IgD-negative memory B cell (primary cell): ENCODE measurements at regions not wholly inside any gene's neighbourhood (a gene's known extent, or its start where the extent isn't known, plus 50 kb on each side); places are given as distances from the start of the nearest gene placed in this dataset.

Experiments
- H3K27ac Mint-ChIP-seq, 3 donors: one replicate each; pipeline ENCODE4 v1.8.0; 2020 to 2022; ENCODE audit warnings: mild to moderate bottlenecking in 3 of 3, mixed read lengths in 3 of 3, moderate library complexity in 1 of 3
- H3K27me3 Mint-ChIP-seq: one replicate; pipeline ENCODE4 v1.8.0; 2021; ENCODE audit warnings: mixed read lengths
- H3K36me3 Mint-ChIP-seq: one replicate; pipeline ENCODE4 v1.8.0; 2020; ENCODE audit warnings: mild to moderate bottlenecking, mixed read lengths
- H3K4me1 Mint-ChIP-seq, 3 donors: one replicate each; pipeline ENCODE4 v1.8.0; 2020 to 2022; ENCODE audit warnings: mixed read lengths in 3 of 3, mild to moderate bottlenecking in 1 of 3
- H3K4me3 Mint-ChIP-seq, 4 donors: one replicate each; pipeline ENCODE4 v1.8.0; 2020 to 2022; ENCODE audit warnings: mild to moderate bottlenecking in 4 of 4, mixed read lengths in 4 of 4, moderate library complexity in 3 of 4
- H3K9me3 Mint-ChIP-seq, 3 donors: one replicate each; pipeline ENCODE4 v1.8.0; 2020 to 2021; ENCODE audit warnings: mixed read lengths in 3 of 3, mild to moderate bottlenecking in 1 of 3

- Mint-ChIP-seq H3K4me3 (no peak overlapping the region), H3K27ac (no peak overlapping the region), H3K36me3 (no peaks in the 10 kb centered on the region), H3K4me1 (peaks cover 0 to 2% (median 0%) of the 10 kb centered on the region in 3 donors), H3K9me3 (peaks cover 0 to 6% (median 3%) of the 10 kb centered on the region in 3 donors), H3K27me3 (no peaks in the 10 kb centered on the region)
Measured at GRCh38 chr14:29039171-29039570, 272.6 kb downstream of the FOXG1 start.

DNA sequence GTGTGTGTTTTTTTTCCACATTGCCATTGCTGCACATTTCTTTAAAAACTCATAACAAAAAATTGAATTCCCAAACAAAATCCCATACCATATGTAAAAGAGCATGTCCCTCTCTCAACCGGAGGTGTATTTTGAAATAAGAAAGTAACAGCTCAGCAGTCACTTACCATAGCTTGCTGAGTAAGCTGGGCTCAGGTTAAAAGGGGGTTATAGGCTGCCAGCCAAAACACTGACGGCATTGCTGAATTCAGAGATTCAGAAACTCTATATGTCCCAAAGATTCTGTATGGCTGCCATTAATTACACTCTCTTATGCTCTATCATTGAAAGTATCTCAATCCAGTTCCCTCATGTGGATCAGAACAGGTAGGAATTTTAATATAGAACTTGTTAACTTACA lies 276.0 kb downstream of the FOXG1 start:
- Mint-ChIP-seq H3K9me3 (peaks cover 0 to 6% (median 3%) of the 10 kb centered on the region in 3 donors), H3K27ac (no peak overlapping the region), H3K4me1 (peaks cover 0 to 2% (median 0%) of the 10 kb centered on the region in 3 donors), H3K4me3 (no peak overlapping the region), H3K36me3 (no peaks in the 10 kb centered on the region), H3K27me3 (no peaks in the 10 kb centered on the region)

GRCh38 chr14:29043737-29044136 lies 277.1 kb downstream of the FOXG1 start:
- Mint-ChIP-seq H3K36me3 (no peaks in the 10 kb centered on the region), H3K27ac (no peak overlapping the region), H3K27me3 (no peaks in the 10 kb centered on the region), H3K9me3 (peaks cover 0 to 6% (median 5%) of the 10 kb centered on the region in 3 donors), H3K4me3 (no peak overlapping the region), H3K4me1 (peaks cover 0 to 2% (median 0%) of the 10 kb centered on the region in 3 donors)

- peaks cover 0 to 5% (median 3%) of the 10 kb centered on the region in 3 donors for H3K9me3 Mint-ChIP-seq
- no peaks in the 10 kb centered on the region for H3K36me3 Mint-ChIP-seq
- no peaks in the 10 kb centered on the region for H3K27me3 Mint-ChIP-seq
- no peak overlapping the region for H3K4me3 Mint-ChIP-seq
- H3K27ac Mint-ChIP-seq = no peak overlapping the region
- H3K4me1 Mint-ChIP-seq = peaks cover 0 to 2% (median 0%) of the 10 kb centered on the region in 3 donors
Measured at GRCh38 chr14:29045237-29045636, 278.6 kb downstream of the FOXG1 start.

DNA sequence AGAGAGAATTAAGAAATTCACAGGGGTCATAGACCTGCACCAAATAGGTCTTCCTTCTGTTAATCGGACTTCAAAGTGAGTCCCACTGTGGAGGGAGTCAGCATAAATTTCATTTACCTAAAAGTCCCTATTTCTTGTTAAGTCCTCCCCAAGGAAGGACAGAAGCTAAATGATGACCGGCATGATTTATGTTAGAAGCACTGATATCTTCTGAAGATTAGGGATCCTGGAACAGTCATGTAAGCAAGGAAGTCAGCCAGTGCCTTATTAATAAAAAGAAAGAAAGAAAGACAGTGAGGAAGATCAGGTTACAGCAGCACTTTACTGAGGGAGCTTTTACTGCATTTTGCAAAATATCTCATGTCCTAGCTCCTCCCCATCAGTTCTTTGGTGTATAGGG lies 287.5 kb downstream of the FOXG1 start:
- Mint-ChIP-seq H3K4me1 (no peaks in the 10 kb centered on the region), H3K9me3 (peaks cover 0 to 3% (median 1%) of the 10 kb centered on the region in 3 donors), H3K27ac (no peak overlapping the region), H3K4me3 (no peak overlapping the region), H3K36me3 (no peaks in the 10 kb centered on the region), H3K27me3 (no peaks in the 10 kb centered on the region)

DNA sequence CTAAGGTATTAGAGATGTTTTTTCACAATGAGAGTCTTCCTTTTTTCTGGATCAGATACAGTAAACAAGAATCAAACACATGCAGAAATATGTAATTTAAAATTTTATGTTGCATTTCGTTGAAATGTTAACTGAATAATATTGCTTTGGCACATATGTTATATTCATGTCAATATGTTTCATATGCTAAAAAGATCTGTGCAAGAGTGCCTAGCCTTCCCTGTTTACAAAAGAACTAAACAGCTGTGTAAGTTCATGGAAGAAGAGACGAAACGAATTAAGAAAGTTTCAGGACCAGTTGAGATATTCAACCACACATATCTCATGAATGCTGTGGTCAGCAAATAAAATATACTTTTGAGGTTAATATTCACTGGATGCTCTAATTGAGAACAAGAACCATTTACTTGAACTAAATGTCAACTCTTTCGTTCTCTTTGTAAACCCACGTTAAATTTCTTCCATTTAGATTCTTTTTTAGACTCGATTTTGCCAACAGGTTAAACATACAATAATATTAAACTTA lies 289.5 kb downstream of the FOXG1 start:
- Mint-ChIP-seq H3K27ac (no peak overlapping the region), H3K9me3 (peaks cover 0 to 4% (median 1%) of the 10 kb centered on the region in 3 donors), H3K27me3 (no peaks in the 10 kb centered on the region), H3K36me3 (peaks cover 1% of the 10 kb centered on the region), H3K4me3 (no peak overlapping the region), H3K4me1 (no peaks in the 10 kb centered on the region)

- Mint-ChIP-seq H3K4me1 (no peaks in the 10 kb centered on the region), H3K27me3 (no peaks in the 10 kb centered on the region), H3K36me3 (peaks cover 1% of the 10 kb centered on the region), H3K27ac (no peak overlapping the region), H3K4me3 (no peak overlapping the region), H3K9me3 (peaks cover 2 to 14% (median 6%) of the 10 kb centered on the region in 3 donors)
Measured at GRCh38 chr14:29061702-29062101, 295.1 kb downstream of the FOXG1 start.

- no peaks in the 10 kb centered on the region for H3K4me1 Mint-ChIP-seq
- no peaks in the 10 kb centered on the region for H3K27me3 Mint-ChIP-seq
- H3K4me3 Mint-ChIP-seq = no peak overlapping the region
- H3K27ac Mint-ChIP-seq = no peak overlapping the region
- peaks cover 1% of the 10 kb centered on the region for H3K36me3 Mint-ChIP-seq
- H3K9me3 Mint-ChIP-seq = peaks cover 2 to 14% (median 6%) of the 10 kb centered on the region in 3 donors
Measured at GRCh38 chr14:29062466-29062865, 295.9 kb downstream of the FOXG1 start.

DNA sequence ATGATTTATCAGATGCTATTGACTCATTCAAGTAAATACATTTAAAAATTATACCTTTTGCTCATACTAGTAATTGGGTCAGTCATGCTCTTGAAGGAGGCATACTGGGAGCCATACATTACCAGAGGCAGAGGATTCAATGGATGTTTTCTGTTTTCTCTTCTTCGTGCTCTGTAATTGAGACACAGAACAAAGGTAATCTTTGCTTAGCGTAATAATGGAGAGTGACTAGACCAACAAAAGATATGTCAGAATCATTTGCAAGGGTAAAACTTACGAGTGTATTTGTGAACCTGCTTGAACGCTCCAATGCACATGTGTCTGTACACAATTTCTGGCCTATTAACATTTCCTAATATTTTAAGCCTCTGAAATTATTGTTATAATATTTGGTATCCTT lies 296.4 kb downstream of the FOXG1 start:
- H3K4me1 Mint-ChIP-seq = no peaks in the 10 kb centered on the region
- H3K36me3 Mint-ChIP-seq = peaks cover 1% of the 10 kb centered on the region
- no peaks in the 10 kb centered on the region for H3K27me3 Mint-ChIP-seq
- H3K27ac Mint-ChIP-seq = no peak overlapping the region
- no peak overlapping the region for H3K4me3 Mint-ChIP-seq
- peaks cover 2 to 14% (median 9%) of the 10 kb centered on the region in 3 donors for H3K9me3 Mint-ChIP-seq

- Mint-ChIP-seq H3K27me3 (no peaks in the 10 kb centered on the region), H3K4me1 (no peaks in the 10 kb centered on the region), H3K27ac (no peak overlapping the region), H3K36me3 (peaks cover 1% of the 10 kb centered on the region), H3K9me3 (peaks cover 5 to 14% (median 12%) of the 10 kb centered on the region in 3 donors), H3K4me3 (no peak overlapping the region)
Measured at GRCh38 chr14:29064305-29064900, 297.8 kb downstream of the FOXG1 start.

DNA sequence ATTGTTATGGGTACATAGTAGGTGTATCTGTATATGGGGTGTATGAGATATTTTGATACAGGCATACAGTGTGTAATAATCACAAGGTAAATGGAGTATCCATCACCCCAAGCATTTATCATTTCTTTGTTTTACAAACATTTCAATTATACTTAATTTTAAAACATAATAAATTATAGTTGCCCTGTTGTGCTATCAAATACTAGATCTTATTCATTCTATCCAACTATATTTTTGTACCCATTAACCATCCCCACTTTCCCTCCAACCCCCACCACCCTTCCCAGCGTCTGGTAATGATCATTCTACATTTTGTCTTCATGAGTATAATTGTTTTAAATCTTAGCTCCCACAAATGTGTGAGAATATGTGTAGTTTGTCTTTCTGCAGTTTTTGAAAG lies 302.6 kb downstream of the FOXG1 start:
- Mint-ChIP-seq H3K9me3 (peaks cover 5 to 16% (median 9%) of the 10 kb centered on the region in 3 donors), H3K27ac (no peak overlapping the region), H3K4me3 (no peak overlapping the region), H3K36me3 (no peaks in the 10 kb centered on the region), H3K27me3 (no peaks in the 10 kb centered on the region), H3K4me1 (no peaks in the 10 kb centered on the region)

DNA sequence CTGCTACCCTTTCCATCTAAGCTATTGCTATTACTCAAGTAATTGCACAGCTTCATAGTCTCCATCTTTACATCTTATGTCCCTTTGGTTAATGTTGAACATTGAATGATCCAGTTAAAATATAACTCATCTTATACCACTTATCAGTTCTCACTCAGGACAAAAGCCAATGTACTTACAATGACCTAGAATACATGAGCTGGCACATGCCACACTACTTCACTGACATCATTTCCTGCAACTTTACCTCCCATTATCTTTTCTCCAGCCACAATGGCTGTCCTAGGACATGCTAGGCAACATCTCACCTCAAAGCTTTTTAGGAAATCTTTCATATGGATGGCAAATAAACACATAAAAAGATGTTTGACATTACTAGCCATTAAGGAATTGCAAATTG lies 309.2 kb downstream of the FOXG1 start:
- Mint-ChIP-seq H3K9me3 (peaks cover 0 to 9% (median 6%) of the 10 kb centered on the region in 3 donors), H3K4me3 (no peak overlapping the region), H3K27ac (no peak overlapping the region), H3K4me1 (no peaks in the 10 kb centered on the region), H3K27me3 (no peaks in the 10 kb centered on the region), H3K36me3 (no peaks in the 10 kb centered on the region)

DNA sequence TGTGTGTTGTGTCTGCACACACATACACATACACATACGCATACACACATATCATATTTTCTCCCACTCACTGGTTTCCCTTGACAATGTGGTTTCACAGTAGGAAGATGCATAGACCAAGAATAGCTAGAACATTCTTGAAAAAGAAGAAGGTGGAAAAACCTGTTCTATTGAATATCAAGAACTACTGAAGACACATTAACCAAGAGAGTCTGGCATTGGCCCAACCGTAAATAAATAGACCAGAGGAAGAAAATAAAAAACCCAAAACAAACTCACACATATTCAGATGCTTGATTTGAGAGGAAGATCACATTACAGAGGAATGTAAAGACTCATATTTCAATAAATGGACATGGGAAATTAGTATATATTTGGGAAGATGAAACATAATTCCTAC lies 311.3 kb downstream of the FOXG1 start:
- Mint-ChIP-seq H3K4me3 (no peak overlapping the region), H3K9me3 (peaks cover 0 to 7% (median 5%) of the 10 kb centered on the region in 3 donors), H3K27ac (no peak overlapping the region), H3K4me1 (no peaks in the 10 kb centered on the region), H3K27me3 (no peaks in the 10 kb centered on the region), H3K36me3 (no peaks in the 10 kb centered on the region)

DNA sequence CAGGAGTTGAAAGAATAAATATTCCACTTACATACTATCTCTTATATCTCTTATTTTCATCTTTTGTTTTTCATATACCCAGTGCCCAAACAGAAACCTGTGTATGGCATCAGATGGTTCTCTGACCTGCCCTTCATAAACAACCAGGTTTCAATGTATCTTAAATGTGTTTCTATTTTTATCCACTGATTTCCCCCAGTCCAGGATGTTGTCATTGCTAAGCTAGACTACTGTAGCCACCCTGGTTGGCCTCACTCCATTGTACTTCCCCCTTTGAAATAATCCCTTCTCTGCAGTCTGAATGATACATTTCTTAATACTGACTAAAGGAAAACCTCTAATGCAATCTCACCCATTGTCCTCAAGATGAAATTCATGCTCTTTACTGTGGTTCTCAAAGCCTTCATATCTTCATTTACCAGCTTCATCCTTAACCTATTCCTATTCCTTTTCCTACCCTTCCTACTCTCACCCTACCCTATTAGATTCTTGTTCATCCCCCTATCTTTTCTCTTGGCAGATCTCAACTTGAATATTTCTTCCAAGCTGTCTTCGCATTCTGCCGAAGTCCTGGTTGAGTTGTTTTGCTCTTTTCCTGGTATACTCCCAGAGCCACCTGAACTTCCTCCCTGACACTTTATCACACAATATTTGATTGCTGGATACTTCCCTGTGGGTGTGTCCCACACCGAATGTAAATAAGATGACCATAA lies 312.4 kb downstream of the FOXG1 start:
- Mint-ChIP-seq H3K4me3 (no peak overlapping the region), H3K27ac (no peak overlapping the region), H3K9me3 (peaks cover 0 to 7% (median 0%) of the 10 kb centered on the region in 3 donors), H3K4me1 (no peaks in the 10 kb centered on the region), H3K27me3 (no peaks in the 10 kb centered on the region), H3K36me3 (no peaks in the 10 kb centered on the region)

DNA sequence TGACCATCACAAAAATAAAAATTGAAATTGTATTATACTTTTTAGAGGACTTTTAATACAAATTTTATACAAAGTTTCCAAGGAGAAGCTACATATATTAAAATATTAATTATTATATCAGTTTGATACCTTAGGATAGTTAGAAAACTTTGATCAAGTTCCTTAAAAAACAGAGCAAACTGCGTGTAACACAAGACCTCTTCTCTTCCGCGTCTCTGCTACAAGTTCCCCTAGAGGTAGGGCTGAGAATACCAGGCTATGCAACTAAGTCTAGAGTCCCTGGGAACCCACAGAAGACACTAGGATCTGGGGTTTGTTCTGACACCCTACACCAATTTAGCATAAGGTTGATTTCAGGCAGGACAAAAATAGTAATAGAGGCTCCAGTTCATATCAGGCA lies 319.0 kb downstream of the FOXG1 start:
- Mint-ChIP-seq H3K4me3 (no peak overlapping the region), H3K27ac (no peak overlapping the region), H3K4me1 (no peaks in the 10 kb centered on the region), H3K36me3 (peaks cover 2% of the 10 kb centered on the region), H3K27me3 (no peaks in the 10 kb centered on the region), H3K9me3 (peaks cover 3 to 18% (median 7%) of the 10 kb centered on the region in 3 donors)

DNA sequence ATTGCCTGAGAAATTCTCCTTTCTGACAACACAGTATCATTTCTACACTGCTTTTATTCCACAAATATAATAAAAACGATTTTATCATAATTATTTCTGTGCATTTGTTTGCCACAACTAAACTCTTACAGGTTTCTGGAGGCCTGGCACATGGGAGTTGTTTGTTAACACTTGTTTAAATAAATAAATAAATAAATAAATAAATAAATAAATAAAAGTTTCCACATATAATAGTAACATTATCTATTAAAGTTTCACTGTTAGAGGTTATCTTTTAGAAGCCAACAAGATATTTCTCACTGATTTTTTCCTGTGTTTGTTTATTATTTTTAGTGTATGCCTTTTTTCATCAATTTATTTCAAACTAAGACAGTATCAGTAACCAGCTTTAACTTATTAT lies 323.3 kb downstream of the FOXG1 start:
- H3K4me3 Mint-ChIP-seq = no peak overlapping the region
- no peaks in the 10 kb centered on the region for H3K4me1 Mint-ChIP-seq
- H3K27ac Mint-ChIP-seq = no peak overlapping the region
- H3K9me3 Mint-ChIP-seq = peaks cover 2 to 18% (median 7%) of the 10 kb centered on the region in 3 donors
- H3K36me3 Mint-ChIP-seq = peaks cover 2% of the 10 kb centered on the region
- H3K27me3 Mint-ChIP-seq = no peaks in the 10 kb centered on the region
